ENCODE measurements at regions not wholly inside any gene's neighbourhood (a gene's known extent, or its start where the extent isn't known, plus 50 kb on each side); places are given as distances from the start of the nearest gene placed in this dataset.

- Histone ChIP-seq H3K9me3 (no peaks in the 10 kb centered on the region), H3K4me3 (no peak overlapping the region), H3K36me3 (no peaks in the 10 kb centered on the region), H3K27me3 (no peaks in the 10 kb centered on the region), H3K27ac (no peak overlapping the region), H3K4me1 (no peaks in the 10 kb centered on the region)
- no peak for ATAC-seq
- DNase-seq, result no peak
- intact Hi-C loops (cut with DNase I), result no loop called here
- TF ChIP-seq POLR2A (IDR thresholded peaks at IDR 0.05) (no peak), CTCF (IDR thresholded peaks at IDR 0.05) (no peak)
- WGBS, 4 donors, result 69 to 79% (median 71%) methylated on average over 2 of the region's 2 CpGs
These were observed 387.4 kb downstream of the ETV1 start for GRCh38 chr7:13602036-13602435.

- H3K36me3 ChIP-seq, result no peaks in the 10 kb centered on the region
- no peaks in the 10 kb centered on the region for H3K9me3 ChIP-seq
- H3K27me3 ChIP-seq, result no peaks in the 10 kb centered on the region
- TF ChIP-seq POLR2A (IDR thresholded peaks at IDR 0.05), result no peak
- no peak for TF ChIP-seq CTCF (IDR thresholded peaks at IDR 0.05)
- intact Hi-C loops (cut with DNase I), result no loop called here
- no peak overlapping the region for H3K4me3 ChIP-seq
- no peak overlapping the region for H3K27ac ChIP-seq
- DNase-seq, result no peak
- H3K4me1 ChIP-seq, result no peaks in the 10 kb centered on the region
- ATAC-seq, result no peak
- 76 to 84% (median 79%) methylated on average over 1 of the region's 1 CpG for WGBS, 4 donors
These were observed 386.4 kb downstream of the ETV1 start for GRCh38 chr7:13603016-13603415.

GRCh38 chr7:13603661-13604060 lies 385.8 kb downstream of the ETV1 start:
- ATAC-seq (no peak), DNase-seq (no peak)
- TF ChIP-seq POLR2A (IDR thresholded peaks at IDR 0.05) (no peak), CTCF (IDR thresholded peaks at IDR 0.05) (no peak)
- Histone ChIP-seq H3K4me3 (no peak overlapping the region), H3K9me3 (no peaks in the 10 kb centered on the region), H3K27ac (no peak overlapping the region), H3K27me3 (no peaks in the 10 kb centered on the region), H3K36me3 (no peaks in the 10 kb centered on the region), H3K4me1 (no peaks in the 10 kb centered on the region)
- intact Hi-C loops (cut with DNase I), result no loop called here
- WGBS, 4 donors, result 85 to 89% (median 87%) methylated on average over 3 of the region's 3 CpGs

- intact Hi-C loops (cut with DNase I), result no loop called here
- Histone ChIP-seq H3K27me3 (no peaks in the 10 kb centered on the region), H3K4me1 (no peaks in the 10 kb centered on the region), H3K27ac (no peak overlapping the region), H3K36me3 (no peaks in the 10 kb centered on the region), H3K9me3 (no peaks in the 10 kb centered on the region), H3K4me3 (no peak overlapping the region)
- ATAC-seq (no peak), DNase-seq (no peak)
- no peak for TF ChIP-seq POLR2A (IDR thresholded peaks at IDR 0.05)
- TF ChIP-seq CTCF (IDR thresholded peaks at IDR 0.05), result no peak
- WGBS, 4 donors, result 79 to 97% (median 91%) methylated on average over 2 of the region's 2 CpGs
These were observed 385.3 kb downstream of the ETV1 start for GRCh38 chr7:13604178-13604577.

Data from heart left ventricle (tissue), 16 donors.